KMS-11 (cell line): ENCODE measurements at regions not wholly inside any gene's neighbourhood (a gene's known extent, or its start where the extent isn't known, plus 50 kb on each side); places are given as distances from the start of the nearest gene placed in this dataset.

Experiments
- H2AFZ ChIP-seq: fragments of 200-600 bp; sonication (generic); 2 replicates; pipeline ENCODE4 v1.6.1; 2016; ENCODE audit warnings: antibody characterized with exemption, mixed run types, low read depth
- H3K27ac ChIP-seq: fragments of 200-600 bp; sonication (generic); 2 replicates; pipeline ENCODE4 v1.6.1; 2016; ENCODE audit warnings: mild to moderate bottlenecking, mixed run types
- H3K27me3 ChIP-seq: fragments of 200-600 bp; sonication (generic); 2 replicates; pipeline ENCODE4 v1.6.1; 2017; ENCODE audit warnings: mild to moderate bottlenecking, low read depth, mixed run types, moderate library complexity; ENCODE audit not compliant: insufficient read depth
- H3K36me3 ChIP-seq: fragments of 200-600 bp; sonication (generic); 2 replicates; pipeline ENCODE4 v1.6.1; 2017; ENCODE audit warnings: mild to moderate bottlenecking, mixed run types; ENCODE audit not compliant: insufficient read depth
- H3K4me1 ChIP-seq: fragments of 200-600 bp; sonication (generic); 2 replicates; pipeline ENCODE4 v1.6.1; 2016; ENCODE audit warnings: mild to moderate bottlenecking, low read depth, mixed run types; ENCODE audit not compliant: poor library complexity, severe bottlenecking
- H3K4me2 ChIP-seq: fragments of 200-600 bp; sonication (generic); 2 replicates; pipeline ENCODE4 v1.7.0; 2016; ENCODE audit warnings: mild to moderate bottlenecking, mixed run types
- H3K4me3 ChIP-seq: fragments of 200-600 bp; sonication (generic); IDR thresholded peaks from 2 replicates; pipeline ENCODE4 v1.6.1; 2017; ENCODE audit warnings: low read depth, low read length, mixed read lengths; ENCODE audit not compliant: insufficient read depth
- H3K79me2 ChIP-seq: fragments of 200-600 bp; sonication (generic); 2 replicates; pipeline ENCODE4 v1.6.1; 2016; ENCODE audit warnings: low read depth, mixed run types; ENCODE audit not compliant: insufficient read depth
- H3K9ac ChIP-seq: fragments of 200-600 bp; sonication (generic); 2 replicates; pipeline ENCODE4 v1.6.1; 2016; ENCODE audit warnings: mild to moderate bottlenecking, mixed run types
- H4K20me1 ChIP-seq: fragments of 200-600 bp; sonication (generic); 2 replicates; pipeline ENCODE4 v1.6.1; 2016; ENCODE audit warnings: mild to moderate bottlenecking, mixed run types; ENCODE audit not compliant: insufficient read depth
- CTCF ChIP-seq: fragments of 200-600 bp; sonication (generic); conservative IDR thresholded peaks from 2 replicates; pipeline ENCODE4 v1.6.1; 2017; ENCODE audit warnings: low read depth, mild to moderate bottlenecking, antibody characterized with exemption, low read length, moderate library complexity, mixed read lengths

- Histone ChIP-seq H2AFZ (no peak overlapping the region), H3K79me2 (no peaks in the 10 kb centered on the region), H4K20me1 (no peaks in the 10 kb centered on the region), H3K9ac (no peak overlapping the region), H3K4me2 (no peak overlapping the region), H3K4me3 (no peak overlapping the region), H3K36me3 (no peaks in the 10 kb centered on the region), H3K27ac (no peak overlapping the region), H3K4me1 (no peaks in the 10 kb centered on the region), H3K27me3 (no peaks in the 10 kb centered on the region)
- no peak for TF ChIP-seq CTCF
Observed at GRCh38 chr11:116244889-116245288, 527.9 kb downstream of the BUD13 start.

GRCh38 chr11:116244439-116244838 lies 528.3 kb downstream of the BUD13 start:
- H2AFZ ChIP-seq: no peak overlapping the region
- H3K27me3 ChIP-seq: no peaks in the 10 kb centered on the region
- no peaks in the 10 kb centered on the region for H3K4me1 ChIP-seq
- TF ChIP-seq CTCF: no peak
- H3K79me2 ChIP-seq: no peaks in the 10 kb centered on the region
- H3K36me3 ChIP-seq: no peaks in the 10 kb centered on the region
- H3K4me3 ChIP-seq: no peak overlapping the region
- H3K4me2 ChIP-seq: no peak overlapping the region
- H4K20me1 ChIP-seq: no peaks in the 10 kb centered on the region
- H3K9ac ChIP-seq: no peak overlapping the region
- no peak overlapping the region for H3K27ac ChIP-seq

GRCh38 chr11:116243991-116244390 lies 528.8 kb downstream of the BUD13 start:
- Histone ChIP-seq H3K4me3 (no peak overlapping the region), H3K27me3 (no peaks in the 10 kb centered on the region), H2AFZ (no peak overlapping the region), H3K9ac (no peak overlapping the region), H3K4me1 (no peaks in the 10 kb centered on the region), H3K79me2 (no peaks in the 10 kb centered on the region), H3K4me2 (no peak overlapping the region), H3K27ac (no peak overlapping the region), H4K20me1 (no peaks in the 10 kb centered on the region), H3K36me3 (no peaks in the 10 kb centered on the region)
- TF ChIP-seq CTCF: no peak

GRCh38 chr11:116242006-116242405 lies 530.8 kb downstream of the BUD13 start:
- TF ChIP-seq CTCF: no peak
- H3K27ac ChIP-seq: no peak overlapping the region
- H3K4me1 ChIP-seq: no peaks in the 10 kb centered on the region
- no peaks in the 10 kb centered on the region for H3K36me3 ChIP-seq
- no peak overlapping the region for H3K4me2 ChIP-seq
- H3K9ac ChIP-seq: no peak overlapping the region
- no peaks in the 10 kb centered on the region for H4K20me1 ChIP-seq
- H3K27me3 ChIP-seq: no peaks in the 10 kb centered on the region
- no peaks in the 10 kb centered on the region for H3K79me2 ChIP-seq
- H3K4me3 ChIP-seq: no peak overlapping the region
- H2AFZ ChIP-seq: no peak overlapping the region

- no peak overlapping the region for H3K4me2 ChIP-seq
- H2AFZ ChIP-seq: no peak overlapping the region
- H4K20me1 ChIP-seq: no peaks in the 10 kb centered on the region
- no peaks in the 10 kb centered on the region for H3K36me3 ChIP-seq
- H3K4me1 ChIP-seq: no peaks in the 10 kb centered on the region
- TF ChIP-seq CTCF: no peak
- H3K27me3 ChIP-seq: no peaks in the 10 kb centered on the region
- no peak overlapping the region for H3K27ac ChIP-seq
- H3K9ac ChIP-seq: no peak overlapping the region
- H3K4me3 ChIP-seq: no peak overlapping the region
- H3K79me2 ChIP-seq: no peaks in the 10 kb centered on the region
Observed at GRCh38 chr11:116240710-116241109, 532.1 kb downstream of the BUD13 start.
